Smooth muscle cell (in vitro differentiated cells): ENCODE measurements at regions not wholly inside any gene's neighbourhood (a gene's known extent, or its start where the extent isn't known, plus 50 kb on each side); places are given as distances from the start of the nearest gene placed in this dataset.

ENCODE experiments used
- DNase-seq: peaks from one replicate; lab custom pipeline; 2025; ENCODE audit not compliant: unreplicated experiment; lab: John Stamatoyannopoulos, UW
- H2AFZ ChIP-seq: fragments of 200-600 bp; sonication (generic); 2 replicates; pipeline ENCODE4 v1.6.0; 2016; ENCODE audit warnings: antibody characterized with exemption, low read depth, mild to moderate bottlenecking
- H3F3A ChIP-seq: fragments of 200-600 bp; sonication (generic); 2 replicates; pipeline ENCODE4 v1.6.0; 2017; ENCODE audit warnings: antibody characterized with exemption, low read depth
- H3K27ac ChIP-seq: fragments of 200-600 bp; sonication (generic); 2 replicates; pipeline ENCODE4 v1.5.1; 2016; ENCODE audit warnings: low read depth, mild to moderate bottlenecking
- H3K27me3 ChIP-seq: fragments of 200-600 bp; sonication (generic); 2 replicates; pipeline ENCODE4 v1.6.1; 2016; ENCODE audit warnings: low read depth, mild to moderate bottlenecking
- H3K36me3 ChIP-seq: fragments of 200-600 bp; sonication (generic); 2 replicates; pipeline ENCODE4 v1.5.1; 2016; ENCODE audit warnings: low read depth
- H3K4me1 ChIP-seq: fragments of 200-600 bp; sonication (generic); 2 replicates; pipeline ENCODE4 v1.5.1; 2016; ENCODE audit warnings: low read depth
- H3K4me2 ChIP-seq: fragments of 200-600 bp; sonication (generic); 2 replicates; pipeline ENCODE4 v1.6.0; 2016; ENCODE audit warnings: mild to moderate bottlenecking
- H3K4me3 ChIP-seq: fragments of 200-600 bp; sonication (generic); 2 replicates; pipeline ENCODE4 v1.5.1; 2016; ENCODE audit warnings: mild to moderate bottlenecking
- H3K79me2 ChIP-seq: fragments of 200-600 bp; sonication (generic); 2 replicates; pipeline ENCODE4 v1.6.0; 2016; ENCODE audit warnings: low read depth, mild to moderate bottlenecking
- H3K9ac ChIP-seq: fragments of 200-600 bp; sonication (generic); 2 replicates; pipeline ENCODE4 v1.6.0; 2016; ENCODE audit warnings: low read depth
- H3K9me3 ChIP-seq: fragments of 200-600 bp; sonication (generic); replicated peaks from 2 replicates; pipeline ENCODE4 v1.5.1; 2016; ENCODE audit warnings: low read depth
- H4K20me1 ChIP-seq: fragments of 200-600 bp; sonication (generic); 2 replicates; pipeline ENCODE4 v1.6.0; 2016; ENCODE audit warnings: low read depth
- CTCF ChIP-seq: fragments of 200-600 bp; sonication (generic); IDR thresholded peaks from 2 replicates; pipeline ENCODE4 v1.5.1; 2017; ENCODE audit warnings: borderline replicate concordance, mild to moderate bottlenecking, antibody characterized with exemption; ENCODE audit not compliant: insufficient read depth, poor library complexity, severe bottlenecking
- WGBS: methylation state at CpG from one replicate; pipeline ENCODE4 v1.1.7; 2016; ENCODE audit warnings: low lambda C conversion rate; 5-methylcytosine and 5-hydroxymethylcytosine counted together

DNA sequence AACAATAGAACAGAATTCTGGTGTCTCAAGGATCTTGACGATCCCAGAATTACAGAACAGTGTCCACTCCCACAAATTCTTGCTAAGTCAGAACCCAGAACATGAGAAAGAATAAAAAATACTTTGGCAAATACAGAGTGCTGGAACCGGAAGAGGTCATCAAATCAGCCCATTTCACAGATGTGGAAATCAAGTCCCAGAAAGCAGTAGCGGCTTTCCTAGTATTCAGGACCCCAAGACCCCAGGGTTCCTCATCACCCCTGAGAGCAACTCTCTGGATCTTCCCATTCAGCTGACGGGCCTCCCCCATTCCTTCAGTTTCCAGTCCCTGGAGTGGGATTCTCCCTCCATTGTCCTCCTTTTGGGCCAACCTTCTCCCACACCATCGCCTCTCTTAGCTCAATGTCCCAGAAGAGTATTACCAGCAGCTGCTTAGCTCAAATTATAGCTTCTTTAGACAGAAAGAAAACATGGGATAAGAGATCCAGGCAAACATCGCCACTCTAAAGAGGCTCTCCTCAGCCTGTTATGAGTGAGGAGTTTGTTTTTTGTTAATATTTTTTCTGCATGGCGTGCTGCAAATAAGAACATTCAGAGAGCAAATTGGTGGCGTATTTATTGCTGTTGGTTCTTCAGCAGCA, 268.3 kb downstream of the MN1 start:
- H3K27me3 ChIP-seq, result no peaks in the 10 kb centered on the region
- WGBS, result 88% methylated on average over 8 of the region's 8 CpGs
- no peak for TF ChIP-seq CTCF

GRCh38 chr22:27534720-27535125, 266.8 kb downstream of the MN1 start:
- peaks cover 4% of the 10 kb centered on the region for H3F3A ChIP-seq
- no peak overlapping the region for H3K4me2 ChIP-seq
- H3K27me3 ChIP-seq, result peaks cover 3% of the 10 kb centered on the region
- H3K4me1 ChIP-seq, result no peaks in the 10 kb centered on the region
- H4K20me1 ChIP-seq, result no peaks in the 10 kb centered on the region
- H3K9me3 ChIP-seq, result no peaks in the 10 kb centered on the region
- H3K27ac ChIP-seq, result no peak overlapping the region
- TF ChIP-seq CTCF, result no peak
- H3K9ac ChIP-seq, result no peak overlapping the region
- H3K79me2 ChIP-seq, result no peaks in the 10 kb centered on the region
- 20% methylated on average over 7 of the region's 7 CpGs for WGBS
- H2AFZ ChIP-seq, result no peak overlapping the region
- no peaks in the 10 kb centered on the region for H3K36me3 ChIP-seq
- H3K4me3 ChIP-seq, result no peak overlapping the region
- DNase-seq, result no peak

More for the DNA sequence above, 268.3 kb downstream of the MN1 start:
- H3F3A ChIP-seq, result peaks cover 4% of the 10 kb centered on the region
- H3K36me3 ChIP-seq, result no peaks in the 10 kb centered on the region
- DNase-seq, result no peak
- no peak overlapping the region for H3K4me2 ChIP-seq
- H3K4me3 ChIP-seq, result no peak overlapping the region
- no peak overlapping the region for H3K27ac ChIP-seq
- H3K4me1 ChIP-seq, result no peaks in the 10 kb centered on the region
- no peaks in the 10 kb centered on the region for H3K9me3 ChIP-seq
- no peaks in the 10 kb centered on the region for H3K79me2 ChIP-seq
- no peaks in the 10 kb centered on the region for H4K20me1 ChIP-seq
- H3K9ac ChIP-seq, result no peak overlapping the region
- no peak overlapping the region for H2AFZ ChIP-seq

DNA sequence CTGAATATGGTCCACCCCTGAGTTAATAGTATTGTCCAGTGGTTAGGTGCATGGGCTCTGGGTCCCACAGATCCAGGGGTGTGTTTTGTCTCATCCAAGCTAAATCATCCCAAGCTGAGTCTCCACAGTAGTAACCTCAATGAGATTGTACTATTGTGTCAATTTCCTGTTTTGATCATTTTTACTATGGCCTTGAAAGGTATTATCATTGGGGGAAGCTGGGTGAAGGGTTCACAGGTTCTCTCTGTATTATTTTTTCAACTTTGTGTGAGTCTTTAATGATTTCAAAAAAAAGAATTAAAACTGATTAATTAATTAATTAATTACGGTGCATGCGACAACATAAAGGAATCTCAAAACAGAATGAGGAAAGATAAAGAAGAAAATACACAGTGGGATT, 266.1 kb downstream of the MN1 start:
- Histone ChIP-seq H4K20me1 (no peaks in the 10 kb centered on the region), H3K4me3 (no peak overlapping the region), H3K36me3 (no peaks in the 10 kb centered on the region), H3K4me2 (no peak overlapping the region), H3K27me3 (peaks cover 7% of the 10 kb centered on the region), H3K9me3 (no peaks in the 10 kb centered on the region), H3F3A (peaks cover 4% of the 10 kb centered on the region), H3K79me2 (no peaks in the 10 kb centered on the region), H3K9ac (no peak overlapping the region), H2AFZ (no peak overlapping the region), H3K4me1 (no peaks in the 10 kb centered on the region), H3K27ac (no peak overlapping the region)
- 96% methylated on average over 2 of the region's 2 CpGs for WGBS
- TF ChIP-seq CTCF, result no peak
- no peak for DNase-seq

GRCh38 chr22:27537501-27537900, 264.1 kb downstream of the MN1 start:
- DNase-seq, result no peak
- Histone ChIP-seq H3F3A (peaks cover 4% of the 10 kb centered on the region), H3K36me3 (no peaks in the 10 kb centered on the region), H3K4me3 (no peak overlapping the region), H2AFZ (no peak overlapping the region), H3K27me3 (peaks cover 10% of the 10 kb centered on the region), H3K4me2 (no peak overlapping the region), H4K20me1 (no peaks in the 10 kb centered on the region), H3K79me2 (no peaks in the 10 kb centered on the region), H3K4me1 (peaks cover 8% of the 10 kb centered on the region), H3K27ac (no peak overlapping the region), H3K9ac (no peak overlapping the region), H3K9me3 (no peaks in the 10 kb centered on the region)
- WGBS, result 65% methylated on average over 15 of the region's 15 CpGs
- TF ChIP-seq CTCF, result no peak
